CD8-positive, alpha-beta memory T cell (primary cell): ENCODE measurements at regions not wholly inside any gene's neighbourhood (a gene's known extent, or its start where the extent isn't known, plus 50 kb on each side); places are given as distances from the start of the nearest gene placed in this dataset.

Experiments used
- CTCF ChIA-PET: fragments of 350-600 bp; sonication (Branson Sonifier 250); formaldehyde crosslinking; loops from one replicate; lab custom pipeline; 2021; ENCODE audit warnings: antibody characterized with exemption; lab: Charles Lee
- POLR2A ChIA-PET: fragments of 350-600 bp; sonication (Branson Sonifier 250); formaldehyde crosslinking; loops from one replicate; lab custom pipeline; 2021; ENCODE audit warnings: antibody characterized with exemption; lab: Charles Lee
- DNase-seq, 5 donors: peaks; one replicate each; pipeline versions ENCODE4 v3.0.0 to v3.0.0-alpha.2; 2020 to 2022; ENCODE audit warnings: mixed read lengths in 1 of 5
- H3K27ac ChIP-seq: one replicate; pipeline ENCODE4 v1.7.0; 2013; ENCODE audit warnings: low read depth, mild to moderate bottlenecking, low read length, moderate library complexity
- H3K27me3 ChIP-seq: 2 replicates; pipeline ENCODE4 v1.7.0; 2013; ENCODE audit warnings: low read length, mild to moderate bottlenecking; ENCODE audit not compliant: insufficient read depth, poor library complexity, severe bottlenecking
- H3K36me3 ChIP-seq: 2 replicates; pipeline ENCODE4 v1.7.0; 2013; ENCODE audit warnings: mild to moderate bottlenecking, low read length, moderate library complexity; ENCODE audit not compliant: insufficient read depth
- H3K4me1 ChIP-seq: 2 replicates; pipeline ENCODE4 v1.7.0; 2013; ENCODE audit warnings: mild to moderate bottlenecking, low read length, moderate library complexity; ENCODE audit not compliant: insufficient read depth
- H3K4me3 ChIP-seq: 2 replicates; pipeline ENCODE4 v1.7.0; 2013; ENCODE audit warnings: mild to moderate bottlenecking, low read length
- H3K9me3 ChIP-seq: 2 replicates; pipeline ENCODE4 v1.7.0; 2013; ENCODE audit warnings: mild to moderate bottlenecking, low read length
- H3K27ac Mint-ChIP-seq, 8 donors: one replicate each; pipeline ENCODE4 v1.8.0; 2020 to 2021; ENCODE audit warnings: mixed read lengths in 8 of 8, mild to moderate bottlenecking in 6 of 8, inconsistent platforms in 3 of 8, moderate library complexity in 3 of 8
- H3K27me3 Mint-ChIP-seq, 2 donors: one replicate each; pipeline ENCODE4 v1.8.0; 2020 to 2021; ENCODE audit warnings: mixed read lengths in 2 of 2, mild to moderate bottlenecking in 1 of 2, moderate library complexity in 1 of 2
- H3K36me3 Mint-ChIP-seq, 3 donors: one replicate each; pipeline ENCODE4 v1.8.0; 2020 to 2021; ENCODE audit warnings: mixed read lengths in 3 of 3, inconsistent platforms in 1 of 3, mild to moderate bottlenecking in 1 of 3
- H3K4me1 Mint-ChIP-seq, 3 donors: one replicate each; pipeline ENCODE4 v1.8.0; 2020 to 2021; ENCODE audit warnings: mixed read lengths in 3 of 3, inconsistent platforms in 1 of 3, mild to moderate bottlenecking in 1 of 3
- H3K4me3 Mint-ChIP-seq, 7 donors: one replicate each; pipeline ENCODE4 v1.8.0; 2020 to 2021; ENCODE audit warnings: mixed read lengths in 7 of 7, mild to moderate bottlenecking in 6 of 7, moderate library complexity in 4 of 7, inconsistent platforms in 2 of 7
- H3K9me3 Mint-ChIP-seq, 5 donors: one replicate each; pipeline ENCODE4 v1.8.0; 2020 to 2022; ENCODE audit warnings: mixed read lengths in 5 of 5, mild to moderate bottlenecking in 3 of 5, moderate library complexity in 2 of 5, inconsistent platforms in 1 of 5

- Mint-ChIP-seq H3K4me3 (no peak overlapping the region), H3K36me3 (no peaks in the 10 kb centered on the region), H3K27me3 (peaks cover 8 to 35% of the 10 kb centered on the region in 2 donors), H3K27ac (no peak overlapping the region), H3K9me3 (no peaks in the 10 kb centered on the region), H3K4me1 (no peaks in the 10 kb centered on the region)
- Histone ChIP-seq H3K27ac (no peak overlapping the region), H3K27me3 (peaks cover 4% of the 10 kb centered on the region), H3K4me3 (no peak overlapping the region), H3K36me3 (no peaks in the 10 kb centered on the region), H3K9me3 (no peaks in the 10 kb centered on the region), H3K4me1 (no peaks in the 10 kb centered on the region)
- DNase-seq, result no peak
- ChIA-PET CTCF (no interaction called here), POLR2A (no interaction called here)
These were observed 117.6 kb upstream of the THY1 start for GRCh38 chr11:119540370-119541125.

GRCh38 chr11:119539583-119539982, 116.6 kb upstream of the THY1 start:
- no peaks in the 10 kb centered on the region for H3K4me1 Mint-ChIP-seq
- Histone ChIP-seq H3K27me3 (peaks cover 4% of the 10 kb centered on the region), H3K4me1 (no peaks in the 10 kb centered on the region), H3K9me3 (no peaks in the 10 kb centered on the region), H3K27ac (no peak overlapping the region), H3K36me3 (no peaks in the 10 kb centered on the region), H3K4me3 (no peak overlapping the region)
- POLR2A ChIA-PET, result no interaction called here
- H3K4me3 Mint-ChIP-seq, result no peak overlapping the region
- H3K36me3 Mint-ChIP-seq, result no peaks in the 10 kb centered on the region
- DNase-seq, result no peak
- no peak overlapping the region for H3K27ac Mint-ChIP-seq
- CTCF ChIA-PET, result no interaction called here
- H3K9me3 Mint-ChIP-seq, result no peaks in the 10 kb centered on the region
- H3K27me3 Mint-ChIP-seq, result peaks cover 8 to 42% of the 10 kb centered on the region in 2 donors

GRCh38 chr11:119538753-119539152, 115.8 kb upstream of the THY1 start:
- Mint-ChIP-seq H3K4me1 (peaks cover 0 to 1% (median 0%) of the 10 kb centered on the region in 3 donors), H3K4me3 (no peak overlapping the region), H3K27ac (no peak overlapping the region), H3K9me3 (no peaks in the 10 kb centered on the region), H3K36me3 (no peaks in the 10 kb centered on the region), H3K27me3 (peaks cover 15 to 50% of the 10 kb centered on the region in 2 donors)
- DNase-seq, result no peak
- Histone ChIP-seq H3K4me3 (no peak overlapping the region), H3K27me3 (peaks cover 4% of the 10 kb centered on the region), H3K9me3 (no peaks in the 10 kb centered on the region), H3K4me1 (no peaks in the 10 kb centered on the region), H3K36me3 (no peaks in the 10 kb centered on the region), H3K27ac (no peak overlapping the region)
- CTCF ChIA-PET, result no interaction called here
- POLR2A ChIA-PET, result no interaction called here

DNA sequence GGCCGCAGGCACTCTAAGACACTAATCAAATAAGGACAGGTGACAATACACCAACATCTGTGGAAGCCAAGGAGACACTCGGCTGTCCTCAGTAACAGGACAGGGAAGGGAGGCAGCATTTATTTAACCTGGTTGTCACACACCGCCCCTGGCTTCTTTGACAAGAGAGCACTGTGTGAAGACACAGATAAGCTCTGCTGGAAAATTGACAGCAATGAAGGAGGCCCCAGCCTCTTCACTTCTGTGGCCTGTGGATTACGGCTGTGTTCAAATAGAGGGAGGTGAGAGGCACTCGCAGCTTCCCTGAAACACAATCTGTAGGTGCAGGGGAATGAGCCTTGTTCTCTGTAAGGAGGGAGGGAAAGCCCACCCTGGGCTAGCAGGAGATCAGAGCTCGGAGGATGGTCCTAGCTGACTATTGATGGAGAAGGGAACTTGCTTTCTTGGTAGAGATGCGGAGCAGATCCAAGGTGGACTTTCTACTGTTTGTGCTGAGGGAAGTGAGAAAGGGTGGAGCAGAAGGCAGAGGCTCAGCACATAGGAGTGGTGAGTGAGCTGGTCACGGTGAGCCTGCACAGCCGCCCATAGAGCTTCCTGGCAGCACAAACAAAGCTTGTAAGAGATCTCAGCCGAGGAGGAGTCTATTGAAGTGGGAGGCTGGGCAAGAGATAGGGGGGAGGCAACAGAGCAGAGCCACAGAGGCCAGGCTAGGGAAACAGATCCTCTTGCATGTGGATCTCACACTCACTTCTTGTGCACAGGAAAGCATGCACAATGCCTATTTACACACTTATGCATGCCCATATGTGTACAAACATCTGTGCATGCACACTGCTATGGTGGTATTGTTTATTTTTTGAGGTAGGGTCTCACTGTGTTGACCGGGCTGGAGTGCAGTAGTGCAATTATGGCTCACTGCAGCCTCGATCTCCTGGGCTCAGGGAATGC, 114.6 kb upstream of the THY1 start:
- Histone ChIP-seq H3K4me3 (no peak overlapping the region), H3K4me1 (no peaks in the 10 kb centered on the region), H3K27ac (no peak overlapping the region), H3K36me3 (no peaks in the 10 kb centered on the region), H3K27me3 (peaks cover 4% of the 10 kb centered on the region), H3K9me3 (no peaks in the 10 kb centered on the region)
- no peak for DNase-seq
- H3K9me3 Mint-ChIP-seq, result no peaks in the 10 kb centered on the region
- no peaks in the 10 kb centered on the region for H3K36me3 Mint-ChIP-seq
- peaks cover 17 to 52% of the 10 kb centered on the region in 2 donors for H3K27me3 Mint-ChIP-seq
- no peak overlapping the region for H3K27ac Mint-ChIP-seq
- H3K4me1 Mint-ChIP-seq, result peaks cover 0 to 1% (median 0%) of the 10 kb centered on the region in 3 donors
- no peak overlapping the region for H3K4me3 Mint-ChIP-seq
- POLR2A ChIA-PET, result no interaction called here
- CTCF ChIA-PET, result no interaction called here

- no peaks in the 10 kb centered on the region for H3K36me3 ChIP-seq
- H3K4me3 ChIP-seq, result no peak overlapping the region
- H3K9me3 Mint-ChIP-seq, result no peaks in the 10 kb centered on the region
- H3K4me3 Mint-ChIP-seq, result no peak overlapping the region
- peaks cover 4% of the 10 kb centered on the region for H3K27me3 ChIP-seq
- peaks cover 17 to 59% of the 10 kb centered on the region in 2 donors for H3K27me3 Mint-ChIP-seq
- peaks cover 0 to 1% (median 0%) of the 10 kb centered on the region in 3 donors for H3K4me1 Mint-ChIP-seq
- no peak overlapping the region for H3K27ac Mint-ChIP-seq
- H3K4me1 ChIP-seq, result no peaks in the 10 kb centered on the region
- H3K36me3 Mint-ChIP-seq, result no peaks in the 10 kb centered on the region
- DNase-seq, result no peak
- no peak overlapping the region for H3K27ac ChIP-seq
- ChIA-PET POLR2A (no interaction called here), CTCF (no interaction called here)
- H3K9me3 ChIP-seq, result no peaks in the 10 kb centered on the region
These were observed 113.8 kb upstream of the THY1 start for GRCh38 chr11:119536801-119537200.

DNA sequence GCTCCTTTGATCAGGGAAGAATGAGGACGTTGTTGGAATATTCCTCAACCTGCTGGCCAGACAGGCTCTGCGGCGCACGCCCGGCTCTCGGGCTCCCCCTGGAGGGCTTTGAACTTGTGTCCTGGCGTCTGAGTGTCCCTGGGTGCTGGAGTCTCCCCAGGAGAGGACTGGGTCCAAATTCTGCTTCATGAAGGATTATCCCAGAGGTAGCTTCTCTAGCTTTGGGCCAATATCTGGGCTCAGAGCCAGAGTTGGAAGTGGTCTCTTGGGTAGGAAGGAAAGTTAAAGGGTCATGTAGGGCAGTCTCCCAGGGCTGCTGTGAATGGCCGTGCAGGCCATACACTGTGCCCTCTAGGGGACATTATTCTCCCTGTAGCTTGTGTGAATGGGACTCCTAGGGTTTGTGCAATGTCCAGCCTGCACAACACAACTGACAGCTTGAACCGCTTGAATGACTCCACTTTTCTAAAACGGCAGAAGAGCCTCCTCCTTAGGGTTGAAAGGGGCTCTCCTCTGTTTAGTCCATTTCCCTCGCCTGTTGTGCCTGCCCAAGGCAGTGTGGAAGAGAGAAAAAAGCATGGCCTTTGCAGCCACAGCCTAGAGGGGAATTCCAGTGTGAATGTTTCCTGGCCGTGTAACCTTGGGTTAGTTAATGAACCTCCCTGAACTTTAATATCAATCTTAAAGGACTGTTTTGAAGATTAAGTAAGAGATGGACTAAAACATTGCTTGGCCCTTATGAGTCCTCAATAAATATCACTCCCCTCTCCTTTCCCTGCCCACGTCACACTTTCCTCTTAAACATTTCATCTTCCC, 111.2 kb upstream of the THY1 start:
- H3K27ac Mint-ChIP-seq, result peak overlapping the region in 1 of 8 donors; percentile 82

DNA sequence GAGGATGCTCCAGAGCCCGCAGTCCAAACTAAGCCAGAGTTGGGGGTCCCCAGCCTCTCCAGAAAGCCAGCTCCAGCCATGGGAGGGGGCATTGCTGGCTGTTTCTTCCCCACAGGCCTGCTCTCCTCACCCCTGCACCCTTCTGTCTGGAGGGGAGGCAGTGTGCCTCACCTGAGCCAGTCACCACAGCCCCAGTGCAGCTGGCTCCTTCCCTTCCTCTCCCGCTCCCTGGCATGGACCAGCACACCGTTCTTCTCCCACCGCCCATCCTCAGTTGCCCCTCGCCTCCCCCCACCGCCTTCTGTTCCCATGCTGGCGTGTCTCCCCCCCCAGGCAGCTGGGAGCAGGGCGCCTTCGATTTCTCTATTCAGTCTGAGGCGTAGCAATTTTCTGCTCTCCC, 110.5 kb upstream of the THY1 start:
- H3K4me1 ChIP-seq, result no peaks in the 10 kb centered on the region
- peaks cover 4% of the 10 kb centered on the region for H3K27me3 ChIP-seq
- Mint-ChIP-seq H3K27ac (peak overlapping the region in 1 of 8 donors; percentile 82), H3K4me3 (no peak overlapping the region), H3K27me3 (peaks cover 14 to 59% of the 10 kb centered on the region in 2 donors), H3K36me3 (no peaks in the 10 kb centered on the region), H3K4me1 (peaks cover 0 to 1% (median 0%) of the 10 kb centered on the region in 3 donors), H3K9me3 (no peaks in the 10 kb centered on the region)
- H3K4me3 ChIP-seq, result no peak overlapping the region
- no peak for DNase-seq
- ChIA-PET CTCF (interaction anchor here (0.8 to 1.2 kb wide), 3 partner anchors 16 to 164 kb away, joined by 3 read pairs; no protein-coding TSS in a partner anchor), POLR2A (no interaction called here)
- H3K27ac ChIP-seq, result no peak overlapping the region
- no peaks in the 10 kb centered on the region for H3K36me3 ChIP-seq
- H3K9me3 ChIP-seq, result no peaks in the 10 kb centered on the region

More for the DNA sequence above, 111.2 kb upstream of the THY1 start:
- Histone ChIP-seq H3K4me3 (no peak overlapping the region), H3K27ac (no peak overlapping the region), H3K27me3 (peaks cover 4% of the 10 kb centered on the region), H3K4me1 (no peaks in the 10 kb centered on the region), H3K36me3 (no peaks in the 10 kb centered on the region), H3K9me3 (no peaks in the 10 kb centered on the region)
- H3K27me3 Mint-ChIP-seq, result peaks cover 14 to 61% of the 10 kb centered on the region in 2 donors
- POLR2A ChIA-PET, result no interaction called here
- H3K4me3 Mint-ChIP-seq, result peak overlapping the region in 1 of 7 donors; percentile 38
- no peaks in the 10 kb centered on the region for H3K9me3 Mint-ChIP-seq
- H3K4me1 Mint-ChIP-seq, result peaks cover 0 to 1% (median 0%) of the 10 kb centered on the region in 3 donors
- no peaks in the 10 kb centered on the region for H3K36me3 Mint-ChIP-seq
- peak in 3 of 5 donors; percentile 7 to 51 (median 21) for DNase-seq
- CTCF ChIA-PET, result interaction anchor here (0.6 to 1.2 kb wide), 6 partner anchors 9 to 178 kb away, joined by 3 to 5 read pairs (median 3); no protein-coding TSS in a partner anchor
